Heart right ventricle (tissue), 16 donors: ENCODE measurements at regions not wholly inside any gene's neighbourhood (a gene's known extent, or its start where the extent isn't known, plus 50 kb on each side); places are given as distances from the start of the nearest gene placed in this dataset.

ENCODE experiments used
- ATAC-seq, 8 donors: fragments of 200-7000 bp; cut with Tn5 transposase; one replicate each; pipeline ENCODE4 v1.9.1; 2020; ENCODE audit warnings: mild to moderate bottlenecking in 8 of 8, moderate library complexity in 8 of 8, moderate number of reproducible peaks in 1 of 8
- DNase-seq, 2 donors: peaks; one replicate each; pipeline ENCODE4 v3.0.0-alpha.2; 2020
- H3K27ac ChIP-seq, 10 donors: fragments of 200-600 bp; sonication (generic) in 2 of 10; one replicate each; pipeline versions ENCODE4 v1.5.0 to v1.8.0; 2020 to 2022; ENCODE audit warnings: mild to moderate bottlenecking in 3 of 10
- H3K27me3 ChIP-seq, 7 donors: fragments of 200-600 bp; one replicate each; pipeline ENCODE4 v1.8.0; 2021 to 2022; ENCODE audit warnings: mild to moderate bottlenecking in 2 of 7
- H3K36me3 ChIP-seq, 9 donors: fragments of 200-600 bp; sonication (generic) in 1 of 9; one replicate each; pipeline versions ENCODE4 v1.5.0 to v1.8.0; 2020 to 2022; ENCODE audit warnings: mild to moderate bottlenecking in 2 of 9
- H3K4me1 ChIP-seq, 9 donors: fragments of 200-600 bp; sonication (generic) in 1 of 9; one replicate each; pipeline versions ENCODE4 v1.5.0 to v1.8.0; 2020 to 2022; ENCODE audit warnings: mild to moderate bottlenecking in 4 of 9
- H3K4me3 ChIP-seq, 10 donors: fragments of 200-600 bp; sonication (generic) in 2 of 10; one replicate each; pipeline versions ENCODE4 v1.5.0 to v1.8.0; 2020 to 2022; ENCODE audit warnings: mild to moderate bottlenecking in 7 of 10, moderate library complexity in 2 of 10
- H3K9me3 ChIP-seq, 11 donors: fragments of 200-600 bp in 10 of 11; sonication (generic) in 2 of 11; one replicate each; pipeline versions ENCODE4 v1.5.0 to v1.8.0; 2013 to 2022; ENCODE audit warnings: mild to moderate bottlenecking in 2 of 11, control low read depth in 1 of 11, moderate library complexity in 1 of 11
- CTCF ChIP-seq, 9 donors: fragments of 200-600 bp; sonication (generic) in 2 of 9; IDR thresholded peaks; one replicate each; pipeline versions ENCODE4 v1.5.0 to v1.8.0; 2021 to 2022; ENCODE audit warnings: antibody characterized with exemption in 9 of 9, mild to moderate bottlenecking in 5 of 9, moderate library complexity in 1 of 9
- WGBS, 2 donors: extraction: QIAGEN DNeasy Blood & Tissue Kit; methylation state at CpG; one replicate each; pipeline ENCODE4 v1.1.7; 2013; ENCODE audit warnings: inconsistent platforms in 1 of 2; 5-methylcytosine and 5-hydroxymethylcytosine counted together
- intact Hi-C, 10 donors: fragments of 100-400 bp; cut with DNase I; formaldehyde crosslinking; loops; one replicate each; pipeline versions ENCODE4 v1.11.1 to v1.14.2; 2022
- donor health status: Arrhythmogenic right ventricular cardiomyopathy.
- donor health status: ischemic (EF 13 %, LVEDD 7.1; RV severe dilation, severe dysfunction).
- donor health status: healthy with polysubstance abuse.
- donor health status: DM: no; HTN: yes; CAD: no.
- donor health status: DM: no; HTN: no; CAD: no.
- donor health status: ischemic (EF 25% LVEDD 6.9; RV normal size, moderate dysfunction).
- donor health status: ischemic (EF 25% LVEDD 5.7; RV mildly dilated, moderate dysfunction).
- donor health status: healthy.
- donor health status: DM: yes; HTN: yes; CAD: no.
- donor health status: Ischemic cardiomyopathy.
- donor health status: ischemic (EF 35%, LVEDD 5.7; RV mildly dilated, moderate dysfunction).
- donor health status: nonischemic (EF 11% LVEDD 7.7; RV severe dilation, severe dysfunction).
- donor health status: DM: yes; HTN: yes; CAD: no.
- donor health status: PGD.
- donor health status: ischemic (EF 29% LVEDD 5.4; RV normal size, mild dysfunction).
- donor health status: nonischemic (EF 23%, LVEDD 6.1; RV moderate dilation, normal function).

GRCh38 chr3:104561324-104561723 is 805.4 kb upstream of the ALCAM start:
- no peaks in the 10 kb centered on the region for H3K9me3 ChIP-seq
- ATAC-seq = no peak
- no peak for DNase-seq
- intact Hi-C loops = no loop called here
- no peak for TF ChIP-seq CTCF (IDR thresholded peaks at IDR 0.05)
- no peaks in the 10 kb centered on the region for H3K27me3 ChIP-seq
- WGBS, 2 donors = 82 to 92% methylated on average over 1 of the region's 1 CpG
- H3K36me3 ChIP-seq = no peaks in the 10 kb centered on the region
- H3K4me3 ChIP-seq = no peak overlapping the region
- H3K27ac ChIP-seq = no peak overlapping the region
- no peaks in the 10 kb centered on the region for H3K4me1 ChIP-seq

- intact Hi-C loops = no loop called here
- no peaks in the 10 kb centered on the region for H3K36me3 ChIP-seq
- H3K27ac ChIP-seq = no peak overlapping the region
- H3K9me3 ChIP-seq = no peaks in the 10 kb centered on the region
- peak; percentile 22 to 72 (median 58) for TF ChIP-seq CTCF (IDR thresholded peaks at IDR 0.05)
- H3K4me1 ChIP-seq = no peaks in the 10 kb centered on the region
- ATAC-seq (no peak), DNase-seq (peak in 1 of 2 donors; percentile 12)
- no peaks in the 10 kb centered on the region for H3K27me3 ChIP-seq
- H3K4me3 ChIP-seq = no peak overlapping the region
- 65 to 70% methylated on average over 6 of the region's 6 CpGs for WGBS, 2 donors
These were observed 802.6 kb upstream of the ALCAM start for GRCh38 chr3:104564045-104564643.

GRCh38 chr3:104566054-104566453 is 800.7 kb upstream of the ALCAM start:
- Histone ChIP-seq H3K4me3 (no peak overlapping the region), H3K36me3 (no peaks in the 10 kb centered on the region), H3K27me3 (no peaks in the 10 kb centered on the region), H3K4me1 (no peaks in the 10 kb centered on the region), H3K9me3 (no peaks in the 10 kb centered on the region), H3K27ac (no peak overlapping the region)
- no peak for TF ChIP-seq CTCF (IDR thresholded peaks at IDR 0.05)
- intact Hi-C loops = no loop called here
- ATAC-seq (no peak), DNase-seq (no peak)

- H3K27ac ChIP-seq = no peak overlapping the region
- TF ChIP-seq CTCF (IDR thresholded peaks at IDR 0.05) = no peak
- no peak overlapping the region for H3K4me3 ChIP-seq
- 66 to 76% methylated on average over 1 of the region's 1 CpG for WGBS, 2 donors
- intact Hi-C loops = no loop called here
- H3K27me3 ChIP-seq = no peaks in the 10 kb centered on the region
- ATAC-seq (no peak), DNase-seq (no peak)
- no peaks in the 10 kb centered on the region for H3K4me1 ChIP-seq
- no peaks in the 10 kb centered on the region for H3K36me3 ChIP-seq
- H3K9me3 ChIP-seq = peaks cover 0 to 58% (median 11%) of the 10 kb centered on the region in 11 donors
These were observed 791.1 kb upstream of the ALCAM start for GRCh38 chr3:104575634-104576033.
